T-cell (primary cell): ENCODE measurements at regions not wholly inside any gene's neighbourhood (a gene's known extent, or its start where the extent isn't known, plus 50 kb on each side); places are given as distances from the start of the nearest gene placed in this dataset.

Experiments
- ATAC-seq, 4 experiments: fragments of 200-7000 bp in 3 of 4; fragments of 150-1000 bp in 1 of 4; cut with Tn5 transposase; replicated peaks in 1 of 4; 1 replicate in 3 of 4; 2 replicates in 1 of 4; pipeline ENCODE4 v1.10.0; 2021; ENCODE audit warnings: moderate library complexity in 3 of 4, mild to moderate bottlenecking in 2 of 4, moderate number of reproducible peaks in 1 of 4
- CTCF ChIA-PET, 2 donors: fragments of 300-600 bp; sonication (Branson Sonifier 250); formaldehyde crosslinking; loops; one replicate each; lab custom pipeline; 2022; ENCODE audit warnings: antibody characterized with exemption in 2 of 2; lab: Charles Lee
- POLR2A ChIA-PET, 2 donors: fragments of 300-600 bp; sonication (Branson Sonifier 250); formaldehyde crosslinking; loops; one replicate each; lab custom pipeline; 2022; ENCODE audit warnings: antibody characterized with exemption in 2 of 2; lab: Charles Lee
- DNase-seq, 35 experiments: peaks; one replicate each; pipeline versions ENCODE4 v3.0.0 to v3.0.0-alpha.2; 2013 to 2023
- H3K27ac ChIP-seq: one replicate; pipeline ENCODE4 v1.5.1; 2013; ENCODE audit warnings: low read length
- H3K27me3 ChIP-seq, 2 experiments: replicated peaks in 1 of 2; 1 replicate in 1 of 2; 2 replicates in 1 of 2; pipeline versions ENCODE4 v1.6.1 to v1.7.0; 2013; ENCODE audit warnings: low read length in 1 of 2, mixed read lengths in 1 of 2; ENCODE audit not compliant: control insufficient read depth in 2 of 2, insufficient read depth in 2 of 2; ENCODE audit errors: extremely low read depth in 1 of 2
- H3K36me3 ChIP-seq, 2 donors: 1 replicate in 1 of 2; 2 replicates in 1 of 2; pipeline versions ENCODE4 v1.6.1 to v1.7.0; 2013; ENCODE audit warnings: low read length in 1 of 2; ENCODE audit not compliant: control insufficient read depth in 2 of 2, insufficient read depth in 1 of 2; ENCODE audit errors: extremely low read depth in 1 of 2
- H3K4me1 ChIP-seq, 2 experiments: 1 replicate in 1 of 2; 2 replicates in 1 of 2; pipeline versions ENCODE4 v1.6.1 to v1.7.0; 2013; ENCODE audit warnings: low read length in 2 of 2, mixed read lengths in 1 of 2; ENCODE audit not compliant: insufficient read depth in 2 of 2, control insufficient read depth in 1 of 2; ENCODE audit errors: extremely low read depth in 1 of 2
- H3K4me3 ChIP-seq, 2 donors: 1 replicate in 1 of 2; 2 replicates in 1 of 2; pipeline versions ENCODE4 v1.5.1 to v1.7.0; 2013; ENCODE audit warnings: mild to moderate bottlenecking in 2 of 2, low read length in 1 of 2, moderate library complexity in 1 of 2; ENCODE audit not compliant: control insufficient read depth in 1 of 2; ENCODE audit errors: extremely low read depth in 1 of 2
- H3K9me3 ChIP-seq: 2 replicates; pipeline ENCODE4 v1.7.0; 2013
- H3K27ac Mint-ChIP-seq, 2 donors: one replicate each; pipeline ENCODE4 v1.8.0; 2020 to 2021; ENCODE audit warnings: mild to moderate bottlenecking in 2 of 2, mixed read lengths in 2 of 2
- H3K27me3 Mint-ChIP-seq, 2 donors: one replicate each; pipeline ENCODE4 v1.8.0; 2021 to 2022; ENCODE audit warnings: mixed read lengths in 2 of 2
- H3K36me3 Mint-ChIP-seq: one replicate; pipeline ENCODE4 v1.8.0; 2021; ENCODE audit warnings: mixed read lengths
- H3K4me1 Mint-ChIP-seq, 3 donors: one replicate each; pipeline ENCODE4 v1.8.0; 2020 to 2022; ENCODE audit warnings: mixed read lengths in 3 of 3, mild to moderate bottlenecking in 1 of 3
- H3K4me3 Mint-ChIP-seq, 3 donors: one replicate each; pipeline ENCODE4 v1.8.0; 2020 to 2022; ENCODE audit warnings: mild to moderate bottlenecking in 3 of 3, mixed read lengths in 3 of 3, moderate library complexity in 3 of 3
- H3K9me3 Mint-ChIP-seq, 3 donors: one replicate each; pipeline ENCODE4 v1.8.0; 2020 to 2022; ENCODE audit warnings: mixed read lengths in 3 of 3
- WGBS: methylation state at CpG from one replicate; pipeline ENCODE4 v1.1.5; 2013; ENCODE audit warnings: missing lambda C conversion rate; ENCODE audit not compliant: insufficient coverage; 5-methylcytosine and 5-hydroxymethylcytosine counted together

- ATAC-seq (no peak), DNase-seq (no peak)
- peaks cover 18 to 41% of the 10 kb centered on the region in 2 donors for H3K27me3 Mint-ChIP-seq
- Histone ChIP-seq H3K4me3 (no peak overlapping the region), H3K9me3 (no peaks in the 10 kb centered on the region), H3K27ac (no peak overlapping the region), H3K27me3 (peaks cover 0 to 64% of the 10 kb centered on the region in 2 experiments), H3K36me3 (no peaks in the 10 kb centered on the region), H3K4me1 (no peaks in the 10 kb centered on the region)
- 89% methylated on average over 38 of the region's 38 CpGs for WGBS
- ChIA-PET CTCF (no interaction called here), POLR2A (no interaction called here)
- no peaks in the 10 kb centered on the region for H3K4me1 Mint-ChIP-seq
- no peak overlapping the region for H3K4me3 Mint-ChIP-seq
- H3K9me3 Mint-ChIP-seq, result peaks cover 0 to 2% (median 0%) of the 10 kb centered on the region in 3 donors
- no peaks in the 10 kb centered on the region for H3K36me3 Mint-ChIP-seq
- no peak overlapping the region for H3K27ac Mint-ChIP-seq
These were observed 97.5 kb downstream of the UNCX start for GRCh38 chr7:1329966-1330800.

GRCh38 chr7:1330801-1331425, 98.2 kb downstream of the UNCX start:
- Histone ChIP-seq H3K36me3 (no peaks in the 10 kb centered on the region), H3K27ac (no peak overlapping the region), H3K9me3 (no peaks in the 10 kb centered on the region), H3K27me3 (peaks cover 0 to 60% of the 10 kb centered on the region in 2 experiments), H3K4me3 (no peak overlapping the region), H3K4me1 (no peaks in the 10 kb centered on the region)
- H3K4me1 Mint-ChIP-seq, result no peaks in the 10 kb centered on the region
- no peaks in the 10 kb centered on the region for H3K36me3 Mint-ChIP-seq
- H3K27ac Mint-ChIP-seq, result no peak overlapping the region
- peaks cover 18 to 41% of the 10 kb centered on the region in 2 donors for H3K27me3 Mint-ChIP-seq
- H3K9me3 Mint-ChIP-seq, result peaks cover 0 to 4% (median 0%) of the 10 kb centered on the region in 3 donors
- ChIA-PET POLR2A (no interaction called here), CTCF (no interaction called here)
- no peak for ATAC-seq
- DNase-seq, result no peak
- WGBS, result 90% methylated on average over 37 of the region's 39 CpGs
- no peak overlapping the region for H3K4me3 Mint-ChIP-seq

GRCh38 chr7:1331561-1332467, 99.1 kb downstream of the UNCX start:
- H3K27me3 ChIP-seq, result peaks cover 0 to 56% of the 10 kb centered on the region in 2 experiments
- no peak overlapping the region for H3K4me3 Mint-ChIP-seq
- no peaks in the 10 kb centered on the region for H3K4me1 Mint-ChIP-seq
- peaks cover 14 to 40% of the 10 kb centered on the region in 2 donors for H3K27me3 Mint-ChIP-seq
- 30% methylated on average over 15 of the region's 21 CpGs for WGBS
- POLR2A ChIA-PET, result no interaction called here
- no peak overlapping the region for H3K27ac Mint-ChIP-seq
- no peaks in the 10 kb centered on the region for H3K4me1 ChIP-seq
- CTCF ChIA-PET, result no interaction called here
- H3K27ac ChIP-seq, result no peak overlapping the region
- no peaks in the 10 kb centered on the region for H3K36me3 Mint-ChIP-seq
- no peaks in the 10 kb centered on the region for H3K36me3 ChIP-seq
- DNase-seq (no peak), ATAC-seq (no peak)
- H3K9me3 Mint-ChIP-seq, result peaks cover 0 to 7% (median 7%) of the 10 kb centered on the region in 3 donors
- no peaks in the 10 kb centered on the region for H3K9me3 ChIP-seq
- no peak overlapping the region for H3K4me3 ChIP-seq

- DNase-seq, result no peak
- no peak overlapping the region for H3K27ac Mint-ChIP-seq
- ChIA-PET CTCF (no interaction called here), POLR2A (no interaction called here)
- WGBS, result no CpG with 5 or more reads among the region's 3 CpGs
- no peak for ATAC-seq
- no peaks in the 10 kb centered on the region for H3K4me1 Mint-ChIP-seq
- H3K4me3 Mint-ChIP-seq, result no peak overlapping the region
- H3K36me3 ChIP-seq, result no peaks in the 10 kb centered on the region
- no peak overlapping the region for H3K27ac ChIP-seq
- peaks cover 3 to 53% of the 10 kb centered on the region in 2 experiments for H3K27me3 ChIP-seq
- H3K9me3 Mint-ChIP-seq, result peaks cover 0 to 18% (median 16%) of the 10 kb centered on the region in 3 donors
- no peak overlapping the region for H3K4me3 ChIP-seq
- H3K4me1 ChIP-seq, result no peaks in the 10 kb centered on the region
- peaks cover 3% of the 10 kb centered on the region for H3K36me3 Mint-ChIP-seq
- peaks cover 27 to 55% of the 10 kb centered on the region in 2 donors for H3K27me3 Mint-ChIP-seq
- H3K9me3 ChIP-seq, result no peaks in the 10 kb centered on the region
These were observed 103.8 kb downstream of the UNCX start for GRCh38 chr7:1336509-1336908.

GRCh38 chr7:1339611-1340010, 106.9 kb downstream of the UNCX start:
- peaks cover 0 to 18% (median 18%) of the 10 kb centered on the region in 3 donors for H3K9me3 Mint-ChIP-seq
- CTCF ChIA-PET, result no interaction called here
- no peak overlapping the region for H3K4me3 ChIP-seq
- ATAC-seq (no peak), DNase-seq (no peak)
- no peaks in the 10 kb centered on the region for H3K9me3 ChIP-seq
- POLR2A ChIA-PET, result no interaction called here
- no peaks in the 10 kb centered on the region for H3K4me1 Mint-ChIP-seq
- H3K27ac Mint-ChIP-seq, result no peak overlapping the region
- H3K36me3 ChIP-seq, result no peaks in the 10 kb centered on the region
- H3K36me3 Mint-ChIP-seq, result peaks cover 3% of the 10 kb centered on the region
- WGBS, result 90% methylated on average over 2 of the region's 2 CpGs
- H3K27me3 Mint-ChIP-seq, result peaks cover 23 to 44% of the 10 kb centered on the region in 2 donors
- peaks cover 3 to 46% of the 10 kb centered on the region in 2 experiments for H3K27me3 ChIP-seq
- no peak overlapping the region for H3K4me3 Mint-ChIP-seq
- no peak overlapping the region for H3K27ac ChIP-seq
- no peaks in the 10 kb centered on the region for H3K4me1 ChIP-seq

- H3K36me3 Mint-ChIP-seq, result peaks cover 3% of the 10 kb centered on the region
- no peak overlapping the region for H3K4me3 ChIP-seq
- POLR2A ChIA-PET, result no interaction called here
- CTCF ChIA-PET, result no interaction called here
- no peak overlapping the region for H3K27ac Mint-ChIP-seq
- 78% methylated on average over 2 of the region's 3 CpGs for WGBS
- no peak overlapping the region for H3K27ac ChIP-seq
- H3K4me1 ChIP-seq, result no peaks in the 10 kb centered on the region
- ATAC-seq, result no peak
- H3K27me3 ChIP-seq, result peaks cover 3 to 42% of the 10 kb centered on the region in 2 experiments
- peaks cover 0 to 18% (median 17%) of the 10 kb centered on the region in 3 donors for H3K9me3 Mint-ChIP-seq
- peaks cover 19 to 41% of the 10 kb centered on the region in 2 donors for H3K27me3 Mint-ChIP-seq
- H3K4me3 Mint-ChIP-seq, result no peak overlapping the region
- DNase-seq, result peak in 1 of 35 experiments; percentile 2
- H3K36me3 ChIP-seq, result no peaks in the 10 kb centered on the region
- no peaks in the 10 kb centered on the region for H3K4me1 Mint-ChIP-seq
- no peaks in the 10 kb centered on the region for H3K9me3 ChIP-seq
These were observed 107.4 kb downstream of the UNCX start for GRCh38 chr7:1340031-1340430.
